ENCODE measurements at regions not wholly inside any gene's neighbourhood (a gene's known extent, or its start where the extent isn't known, plus 50 kb on each side); places are given as distances from the start of the nearest gene placed in this dataset.

DNA sequence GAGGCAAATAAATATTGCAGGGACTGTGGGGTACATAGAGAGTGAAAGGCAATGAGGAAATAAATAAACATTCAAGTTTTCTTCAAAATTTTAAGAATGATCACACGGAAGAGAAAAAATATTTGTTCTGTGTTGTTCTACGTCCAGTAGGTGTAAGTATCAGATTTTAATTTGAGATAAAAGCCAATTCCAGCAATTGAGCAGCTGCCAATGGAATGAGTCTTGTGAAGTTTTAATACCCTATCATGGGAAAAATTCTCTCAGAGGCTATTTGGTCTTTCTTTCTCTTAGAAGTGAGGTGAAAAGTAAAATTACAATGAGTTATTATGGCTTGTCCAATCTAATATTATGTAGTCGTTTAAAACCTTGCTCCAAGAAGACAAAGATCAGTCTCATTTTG is 195.7 kb upstream of the CITED2 start:
- no peak for DNase-seq
- no peak for TF ChIP-seq EZH2 (IDR thresholded peaks at IDR 0.05; ENCODE audit: insufficient read depth, poor library complexity, severe bottlenecking)
- in situ Hi-C loops (cut with MboI), result no loop called here
- no peaks in the 10 kb centered on the region for H3K27me3 ChIP-seq (replicated peaks; ENCODE audit: insufficient read depth)
- H3K4me3 ChIP-seq, result peak overlapping the region; percentile 29
- H3F3A ChIP-seq (ENCODE audit: insufficient read depth), result peaks cover 31% of the 10 kb centered on the region
- peak overlapping the region; percentile 21; the same call in 1 of the 2 replicates for H3K9ac ChIP-seq
- peak overlapping the region; percentile 33; the same call in 1 of the 2 replicates for H2AFZ ChIP-seq
- 44 to 48% methylated on average over 3 of the region's 3 CpGs for WGBS, 2 experiments (ENCODE audit: low coverage in 1 of 2, low lambda C conversion rate in 2 of 2, missing lambda C conversion rate in 2 of 2)
- H3K36me3 ChIP-seq (ENCODE audit: low read depth), result no peaks in the 10 kb centered on the region
- H4K20me1 ChIP-seq (ENCODE audit: insufficient read depth), result no peaks in the 10 kb centered on the region
- H3K79me2 ChIP-seq (ENCODE audit: insufficient read depth), result no peaks in the 10 kb centered on the region
- peak overlapping the region; percentile 78 for H3K27ac ChIP-seq
- peak overlapping the region; percentile 69 for H3K4me2 ChIP-seq (ENCODE audit: unreplicated experiment)
- H3K4me1 ChIP-seq (ENCODE audit: insufficient read depth), result peaks cover 31% of the 10 kb centered on the region
- H3K9me3 ChIP-seq (ENCODE audit: low read depth), result no peaks in the 10 kb centered on the region
- H3K9me2 ChIP-seq (ENCODE audit: insufficient read depth), result no peaks in the 10 kb centered on the region

- Histone ChIP-seq H3K9ac (peak overlapping the region; percentile 46), H3K36me3 (ENCODE audit: low read depth) (no peaks in the 10 kb centered on the region), H3K27ac (peak overlapping the region; percentile 78), H3K27me3 (replicated peaks; ENCODE audit: insufficient read depth) (no peaks in the 10 kb centered on the region), H4K20me1 (ENCODE audit: insufficient read depth) (no peaks in the 10 kb centered on the region), H3K4me1 (ENCODE audit: insufficient read depth) (peaks cover 31% of the 10 kb centered on the region), H3K9me3 (ENCODE audit: low read depth) (no peaks in the 10 kb centered on the region), H3K9me2 (ENCODE audit: insufficient read depth) (no peaks in the 10 kb centered on the region), H3K79me2 (ENCODE audit: insufficient read depth) (no peaks in the 10 kb centered on the region), H3F3A (ENCODE audit: insufficient read depth) (peaks cover 31% of the 10 kb centered on the region), H3K4me2 (ENCODE audit: unreplicated experiment) (peak overlapping the region; percentile 69), H2AFZ (peak overlapping the region; percentile 33; the same call in 1 of the 2 replicates), H3K4me3 (peak overlapping the region; percentile 29)
- TF ChIP-seq EZH2phosphoT487 (IDR thresholded peaks at IDR 0.05; ENCODE audit: insufficient read depth, low read depth), result no peak
- TF ChIP-seq EZH2 (IDR thresholded peaks at IDR 0.05; ENCODE audit: insufficient read depth, poor library complexity, severe bottlenecking), result no peak
- peak; percentile 83 for DNase-seq
- 29 to 33% methylated on average over 4 of the region's 4 CpGs for WGBS, 2 experiments (ENCODE audit: low coverage in 1 of 2, low lambda C conversion rate in 2 of 2, missing lambda C conversion rate in 2 of 2)
- in situ Hi-C loops (cut with MboI), result no loop called here
Observed at GRCh38 chr6:139569566-139569965, 195.1 kb upstream of the CITED2 start.

- Histone ChIP-seq H4K20me1 (ENCODE audit: insufficient read depth) (no peaks in the 10 kb centered on the region), H3K27me3 (replicated peaks; ENCODE audit: insufficient read depth) (no peaks in the 10 kb centered on the region), H3F3A (ENCODE audit: insufficient read depth) (peaks cover 31% of the 10 kb centered on the region), H3K36me3 (ENCODE audit: low read depth) (no peaks in the 10 kb centered on the region), H3K9ac (peak overlapping the region; percentile 46), H3K27ac (peak overlapping the region; percentile 78), H3K9me3 (ENCODE audit: low read depth) (no peaks in the 10 kb centered on the region), H3K4me2 (ENCODE audit: unreplicated experiment) (peak overlapping the region; percentile 69), H3K9me2 (ENCODE audit: insufficient read depth) (no peaks in the 10 kb centered on the region), H3K79me2 (ENCODE audit: insufficient read depth) (no peaks in the 10 kb centered on the region), H2AFZ (no peak overlapping the region; the same call in 1 of the 2 replicates), H3K4me1 (ENCODE audit: insufficient read depth) (peaks cover 31% of the 10 kb centered on the region), H3K4me3 (peak overlapping the region; percentile 29)
- in situ Hi-C loops (cut with MboI), result no loop called here
- TF ChIP-seq EZH2 (IDR thresholded peaks at IDR 0.05; ENCODE audit: insufficient read depth, poor library complexity, severe bottlenecking), result no peak
- peak; percentile 53; the same call in 1 of the 2 replicates for TF ChIP-seq EZH2phosphoT487 (IDR thresholded peaks at IDR 0.05; ENCODE audit: insufficient read depth, low read depth)
- DNase-seq, result peak; percentile 80
- 51 to 52% methylated on average over 5 of the region's 5 CpGs for WGBS, 2 experiments (ENCODE audit: low coverage in 1 of 2, low lambda C conversion rate in 2 of 2, missing lambda C conversion rate in 2 of 2)
Observed at GRCh38 chr6:139568956-139569538, 194.6 kb upstream of the CITED2 start.

- no peaks in the 10 kb centered on the region for H3K27me3 ChIP-seq (replicated peaks; ENCODE audit: insufficient read depth)
Observed at GRCh38 chr6:139568151-139568955, 193.9 kb upstream of the CITED2 start.

More at GRCh38 chr6:139568151-139568955, 193.9 kb upstream of the CITED2 start:
- in situ Hi-C loops (cut with MboI), result no loop called here
- peak; percentile 44 for DNase-seq
- H3K27ac ChIP-seq, result peak overlapping the region; percentile 78
- H2AFZ ChIP-seq, result no peak overlapping the region; the same call in 1 of the 2 replicates
- peak overlapping the region; percentile 5 for H3K9ac ChIP-seq
- peaks cover 31% of the 10 kb centered on the region for H3K4me1 ChIP-seq (ENCODE audit: insufficient read depth)
- TF ChIP-seq EZH2 (IDR thresholded peaks at IDR 0.05; ENCODE audit: insufficient read depth, poor library complexity, severe bottlenecking), result no peak
- H3K9me2 ChIP-seq (ENCODE audit: insufficient read depth), result no peaks in the 10 kb centered on the region
- no peaks in the 10 kb centered on the region for H4K20me1 ChIP-seq (ENCODE audit: insufficient read depth)
- 88 to 95% methylated on average over 3 of the region's 3 CpGs for WGBS, 2 experiments (ENCODE audit: low coverage in 1 of 2, low lambda C conversion rate in 2 of 2, missing lambda C conversion rate in 2 of 2)
- no peaks in the 10 kb centered on the region for H3K9me3 ChIP-seq (ENCODE audit: low read depth)
- H3K4me3 ChIP-seq, result peak overlapping the region; percentile 29; the same call in 1 of the 2 replicates
- peak overlapping the region; percentile 69 for H3K4me2 ChIP-seq (ENCODE audit: unreplicated experiment)
- H3K79me2 ChIP-seq (ENCODE audit: insufficient read depth), result no peaks in the 10 kb centered on the region
- peaks cover 31% of the 10 kb centered on the region for H3F3A ChIP-seq (ENCODE audit: insufficient read depth)
- no peaks in the 10 kb centered on the region for H3K36me3 ChIP-seq (ENCODE audit: low read depth)

All from GM23248 (cell line).